Spleen (tissue), 7 donors: ENCODE measurements at regions not wholly inside any gene's neighbourhood (a gene's known extent, or its start where the extent isn't known, plus 50 kb on each side); places are given as distances from the start of the nearest gene placed in this dataset.

Experiments used
- POLR2AphosphoS5 ChIP-seq, 3 donors: sonication (generic); formaldehyde crosslinking; IDR thresholded peaks; one replicate each; pipeline ENCODE4 v1.5.1; 2017; ENCODE audit warnings: antibody characterized with exemption in 3 of 3
- TF ChIP-seq, protein P1 (sequence below), 11 experiments: fragments of 200-600 bp in 7 of 11; fragments of 450-650 bp in 4 of 11; sonication (generic) in 4 of 11; IDR thresholded peaks in 8 of 11; conservative IDR thresholded peaks in 3 of 11; 1 replicate in 7 of 11; 2 replicates in 4 of 11; pipeline versions ENCODE4 v1.4.0 to v1.8.0; 2016 to 2021; ENCODE audit warnings: antibody characterized with exemption in 11 of 11, inconsistent platforms in 4 of 11, mild to moderate bottlenecking in 1 of 11
- donor health status: DM: no; HTN: no; CAD: no; lungs with moderate emphysema.
- donor health status: DM: no; HTN: no; CAD: no.
- donor health status: DM: no; HTN: no; CAD: no.

- TF ChIP-seq, protein P1, sequence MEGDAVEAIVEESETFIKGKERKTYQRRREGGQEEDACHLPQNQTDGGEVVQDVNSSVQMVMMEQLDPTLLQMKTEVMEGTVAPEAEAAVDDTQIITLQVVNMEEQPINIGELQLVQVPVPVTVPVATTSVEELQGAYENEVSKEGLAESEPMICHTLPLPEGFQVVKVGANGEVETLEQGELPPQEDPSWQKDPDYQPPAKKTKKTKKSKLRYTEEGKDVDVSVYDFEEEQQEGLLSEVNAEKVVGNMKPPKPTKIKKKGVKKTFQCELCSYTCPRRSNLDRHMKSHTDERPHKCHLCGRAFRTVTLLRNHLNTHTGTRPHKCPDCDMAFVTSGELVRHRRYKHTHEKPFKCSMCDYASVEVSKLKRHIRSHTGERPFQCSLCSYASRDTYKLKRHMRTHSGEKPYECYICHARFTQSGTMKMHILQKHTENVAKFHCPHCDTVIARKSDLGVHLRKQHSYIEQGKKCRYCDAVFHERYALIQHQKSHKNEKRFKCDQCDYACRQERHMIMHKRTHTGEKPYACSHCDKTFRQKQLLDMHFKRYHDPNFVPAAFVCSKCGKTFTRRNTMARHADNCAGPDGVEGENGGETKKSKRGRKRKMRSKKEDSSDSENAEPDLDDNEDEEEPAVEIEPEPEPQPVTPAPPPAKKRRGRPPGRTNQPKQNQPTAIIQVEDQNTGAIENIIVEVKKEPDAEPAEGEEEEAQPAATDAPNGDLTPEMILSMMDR (IDR thresholded peaks at IDR 0.05 in 8 of 11, conservative IDR thresholded peaks at IDR 0.05 in 3 of 11), result no peak
- no peak for TF ChIP-seq POLR2AphosphoS5 (IDR thresholded peaks at IDR 0.05)
Observed at GRCh38 chr16:13612623-13613022, 307.3 kb upstream of the ERCC4 start.
